GM18867 (cell line): ENCODE measurements at regions not wholly inside any gene's neighbourhood (a gene's known extent, or its start where the extent isn't known, plus 50 kb on each side); places are given as distances from the start of the nearest gene placed in this dataset.
A peak's percentile ranks its signal among the peaks of the same experiment; 100 is the strongest.
"Not testable (repeated sequence)": the region's sequence is repeated elsewhere in the genome, so short reads cannot be mapped to it uniquely, and the experiment has no call there.

Experiments used
- ATAC-seq: cut with Tn5 transposase; IDR thresholded peaks from one replicate; pipeline ENCODE4 v1.9.1; 2021; ENCODE audit warnings: mild to moderate bottlenecking, moderate library complexity; ENCODE audit not compliant: unreplicated experiment

DNA sequence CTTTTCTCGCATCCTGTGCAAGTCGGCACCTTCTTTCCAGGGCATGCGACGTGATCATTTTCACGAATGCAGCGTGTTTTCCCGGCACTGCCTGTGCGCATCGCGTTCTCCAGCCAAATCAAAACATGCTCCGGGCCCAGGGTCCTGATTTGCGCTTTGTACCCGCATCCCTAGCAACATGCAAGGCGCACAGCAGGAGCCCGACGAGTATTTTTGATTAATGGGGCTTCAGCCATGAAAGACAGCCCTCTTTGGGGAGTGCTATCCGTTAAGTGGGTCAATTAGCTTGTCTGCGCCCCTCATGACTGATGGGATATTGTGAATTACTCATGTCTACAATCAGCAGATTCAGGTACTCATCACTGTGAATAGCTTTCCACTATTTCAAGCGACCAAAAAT lies 243.3 kb upstream of the RNF32 start:
- ATAC-seq: no peak

- no peak for ATAC-seq
Measured at GRCh38 chr7:156389116-156389692, 251.4 kb upstream of the RNF32 start.

- no peak for ATAC-seq
Measured at GRCh38 chr7:156386097-156386496, 254.5 kb upstream of the RNF32 start.

DNA sequence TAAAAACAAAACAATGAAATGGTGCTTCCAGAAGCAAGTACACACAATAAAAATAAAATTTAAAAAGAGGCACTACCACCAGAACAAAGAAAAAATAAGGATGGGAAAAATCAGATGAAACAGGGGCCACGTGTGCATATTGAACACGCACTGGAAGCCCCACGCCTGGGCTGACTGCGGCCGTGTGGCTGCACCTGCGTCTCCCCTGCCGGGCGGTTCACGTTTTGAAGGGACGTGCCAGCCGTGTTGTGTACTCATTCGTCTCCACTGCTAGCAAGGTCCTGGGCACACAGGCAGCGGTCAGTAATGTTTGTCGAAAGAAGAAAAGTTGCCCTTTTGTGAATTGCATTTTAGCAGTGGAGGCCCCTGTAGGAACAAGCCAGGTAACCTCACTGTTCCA lies 255.9 kb upstream of the RNF32 start:
- no peak for ATAC-seq

DNA sequence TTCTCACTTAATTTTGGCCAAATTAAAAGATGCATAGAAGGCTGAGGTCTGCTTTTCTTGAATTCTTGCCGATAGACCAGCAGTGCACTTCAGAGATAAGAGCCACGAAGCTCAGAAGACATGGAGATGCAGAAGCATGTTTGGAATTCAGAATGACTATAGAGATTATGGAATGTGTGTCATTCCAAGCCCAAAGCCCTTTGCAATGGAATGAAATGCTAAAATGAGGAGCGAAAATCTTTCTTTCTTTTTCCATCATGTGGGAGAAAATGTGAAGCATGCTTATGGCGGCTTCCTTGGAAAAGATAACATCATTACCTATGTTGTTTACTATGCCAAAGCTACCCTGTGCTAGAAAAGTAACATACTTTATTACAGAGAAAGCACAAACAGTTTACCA lies 257.0 kb upstream of the RNF32 start:
- ATAC-seq: no peak

- no peak for ATAC-seq
Measured at GRCh38 chr7:156380261-156380660, 260.3 kb upstream of the RNF32 start.

DNA sequence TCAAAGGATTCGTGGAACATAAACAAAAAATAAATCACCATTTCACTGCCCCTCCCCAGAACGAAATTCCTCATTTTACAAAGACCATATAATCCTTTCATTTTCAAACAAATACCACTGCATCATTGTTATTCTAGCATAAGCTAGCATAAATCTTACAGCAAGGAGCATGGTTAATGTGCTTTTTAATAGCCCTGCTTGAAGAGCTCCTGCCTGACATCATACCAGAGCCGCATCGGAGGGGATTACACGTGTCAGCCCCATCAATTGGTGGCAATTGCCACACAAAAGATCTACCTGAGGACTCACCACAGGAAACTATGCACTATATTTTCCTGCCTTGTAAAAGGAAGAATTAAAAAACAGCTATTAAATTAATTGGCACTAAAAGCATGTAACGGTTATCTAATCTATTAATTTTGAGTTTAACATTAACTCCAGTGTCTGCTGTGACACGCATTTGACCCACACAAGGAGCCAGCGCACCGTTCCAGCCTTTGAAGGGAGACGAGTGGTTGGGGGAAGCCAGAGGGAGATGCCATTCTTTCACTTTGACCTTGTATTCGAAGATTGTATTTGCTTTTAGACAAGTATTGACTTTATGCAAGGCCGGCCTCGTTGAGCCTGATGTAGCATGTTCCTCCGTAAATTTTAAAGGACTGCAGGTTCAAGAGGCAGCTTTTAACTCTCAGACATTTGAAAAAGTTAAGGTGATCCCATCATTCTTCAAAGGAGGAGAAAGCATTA lies 261.1 kb upstream of the RNF32 start:
- ATAC-seq: no peak

- ATAC-seq: no peak
Measured at GRCh38 chr7:156378806-156379205, 261.8 kb upstream of the RNF32 start.

DNA sequence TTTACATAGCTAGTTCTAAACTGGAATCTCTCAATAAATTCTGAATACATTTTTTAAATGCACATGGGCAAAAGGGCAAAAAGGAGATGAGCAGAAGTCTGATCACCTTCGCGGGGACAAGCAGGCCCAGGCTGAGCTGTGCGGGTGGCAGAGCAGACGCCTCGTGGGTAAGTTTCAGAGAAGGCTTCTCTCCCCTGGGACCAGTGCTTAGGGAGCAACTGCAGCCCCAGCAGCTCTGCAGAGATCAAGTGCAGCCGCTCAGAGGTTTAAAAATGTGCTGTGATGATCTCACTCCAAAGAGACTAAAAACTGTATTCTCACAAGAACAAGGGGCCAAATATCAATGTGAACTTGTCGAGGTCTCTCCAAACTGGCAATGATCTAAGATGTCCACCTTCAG lies 264.3 kb upstream of the RNF32 start:
- peak; percentile 40 for ATAC-seq

GRCh38 chr7:156374335-156374734 lies 266.2 kb upstream of the RNF32 start:
- ATAC-seq: peak; percentile 83

DNA sequence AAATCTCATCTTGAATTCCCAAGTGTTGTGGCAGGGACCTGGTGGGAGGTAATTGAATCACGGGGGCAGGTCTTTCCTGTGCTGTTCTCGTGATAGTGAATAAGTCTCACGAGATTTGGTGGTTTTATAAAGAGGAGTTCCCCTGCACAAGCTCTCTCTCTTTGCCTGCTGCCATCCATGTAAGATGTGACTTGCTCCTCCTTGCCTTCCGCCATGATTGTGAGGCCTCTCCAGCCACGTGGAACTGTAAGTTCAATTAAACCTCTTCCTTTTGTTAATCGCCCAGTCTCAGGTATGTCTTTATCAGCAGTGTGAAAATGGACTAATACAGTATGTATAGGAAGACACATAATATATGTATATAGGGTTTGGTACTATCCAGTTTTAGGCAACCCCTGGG lies 270.6 kb upstream of the RNF32 start:
- not testable (repeated sequence) for ATAC-seq

GRCh38 chr7:156368053-156368843 lies 272.3 kb upstream of the RNF32 start:
- ATAC-seq: no peak

GRCh38 chr7:156363751-156364150 lies 276.8 kb upstream of the RNF32 start:
- no peak for ATAC-seq

- no peak for ATAC-seq
Measured at GRCh38 chr7:156360835-156361234, 279.7 kb upstream of the RNF32 start.

DNA sequence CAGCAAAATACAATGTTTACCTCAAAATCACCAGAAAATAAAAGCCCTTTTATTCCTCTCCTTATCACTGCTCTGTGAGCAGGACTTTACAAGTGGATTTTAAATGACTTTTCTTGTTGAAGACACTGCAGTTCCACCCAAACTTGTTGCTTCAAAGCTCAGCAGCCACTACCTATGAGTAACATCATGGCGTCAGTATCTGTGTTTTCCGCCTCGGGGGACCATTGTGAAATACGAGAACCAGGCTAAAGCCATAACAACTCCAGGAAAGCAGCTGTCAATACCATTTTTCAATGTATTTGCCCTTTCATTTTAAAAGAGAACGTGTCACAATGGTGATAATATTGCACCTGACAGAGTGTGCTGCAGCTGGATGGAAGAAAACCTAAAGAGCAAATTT lies 284.0 kb upstream of the RNF32 start:
- no peak for ATAC-seq

DNA sequence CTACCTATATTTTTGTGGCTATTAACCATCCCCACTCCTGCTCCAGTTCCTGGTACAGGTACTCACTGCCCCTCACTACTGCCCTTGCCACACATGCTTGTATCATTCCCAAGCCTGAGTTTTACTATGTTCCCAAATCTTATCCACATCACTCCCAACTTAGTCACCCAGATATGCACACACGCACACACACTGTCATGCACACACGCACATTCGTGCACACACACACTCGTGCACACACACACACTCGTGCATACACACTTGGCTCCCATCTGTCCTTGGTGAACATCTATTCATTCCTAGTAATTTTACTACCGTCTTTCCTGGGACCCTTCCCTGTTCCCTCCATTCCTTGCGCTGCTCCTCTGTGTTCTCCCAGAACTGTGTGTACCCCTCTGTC lies 287.2 kb upstream of the RNF32 start:
- no peak for ATAC-seq

DNA sequence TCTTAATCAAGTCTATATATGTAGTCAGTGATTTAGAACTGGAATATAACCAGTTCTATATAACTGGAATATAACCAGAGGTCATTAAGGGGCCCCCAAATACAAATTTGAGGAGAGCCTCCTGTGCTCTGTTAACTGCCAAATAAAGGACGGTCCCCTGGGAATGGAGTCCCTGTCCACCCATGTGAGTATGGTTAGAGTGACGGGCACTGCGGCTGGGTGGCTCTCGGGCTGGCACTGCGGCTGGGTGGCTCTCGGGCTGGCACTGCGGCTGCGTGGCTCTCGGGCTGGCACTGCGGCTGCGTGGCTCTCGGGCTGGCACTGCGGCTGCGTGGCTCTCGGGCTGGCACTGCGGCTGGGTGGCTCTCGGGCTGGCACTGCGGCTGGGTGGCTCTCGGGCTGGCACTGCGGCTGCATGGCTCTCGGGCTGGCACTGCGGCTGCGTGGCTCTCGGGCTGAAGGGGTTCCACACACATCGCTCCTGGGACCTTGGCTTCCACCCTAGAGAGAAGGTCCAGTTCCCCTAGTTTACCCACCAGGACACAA lies 292.8 kb upstream of the RNF32 start:
- ATAC-seq: not testable (repeated sequence)

DNA sequence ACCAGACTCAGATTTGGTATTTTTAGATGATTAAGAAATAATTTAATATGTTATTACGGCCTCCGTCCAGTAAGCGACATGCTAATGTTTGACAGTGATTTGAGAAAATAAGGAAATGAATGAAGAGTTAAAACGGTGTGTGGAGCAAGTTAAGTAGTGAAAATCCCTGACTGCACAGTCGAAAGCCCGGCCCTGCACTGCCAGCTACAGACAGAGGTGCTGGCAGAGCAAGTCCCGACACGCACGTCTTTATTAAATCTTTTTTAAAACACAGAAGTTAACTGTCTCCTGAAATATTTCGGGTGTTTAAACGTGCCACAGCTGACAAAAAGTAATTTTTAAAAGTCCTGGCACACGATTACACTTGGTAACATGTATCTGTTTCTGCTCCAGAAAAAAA lies 293.4 kb upstream of the RNF32 start:
- no peak for ATAC-seq

- ATAC-seq: no peak
Measured at GRCh38 chr7:156344595-156344994, 296.0 kb upstream of the RNF32 start.

GRCh38 chr7:156334636-156335035 lies 305.9 kb upstream of the RNF32 start:
- ATAC-seq: no peak

DNA sequence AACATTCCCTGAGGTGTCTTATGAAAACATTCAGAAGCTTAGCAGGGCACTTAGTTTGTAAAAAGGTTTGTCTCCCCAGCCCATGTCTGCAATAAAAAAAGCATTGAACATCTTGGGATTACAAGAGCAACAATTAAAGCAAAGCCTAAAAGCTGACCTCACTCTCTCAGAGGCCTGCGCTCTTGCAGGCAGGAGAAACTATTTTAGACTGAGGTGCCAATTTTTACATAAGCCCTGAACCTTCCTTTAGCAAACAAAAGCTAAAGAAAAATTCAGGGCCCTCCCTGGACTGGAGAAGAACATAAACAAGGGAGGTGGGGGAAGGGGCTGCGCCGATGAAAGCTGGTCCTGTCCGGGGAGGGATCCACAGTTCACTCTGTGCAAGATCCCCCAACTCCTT lies 312.7 kb upstream of the RNF32 start:
- no peak for ATAC-seq

- ATAC-seq: no peak
Measured at GRCh38 chr7:156327474-156327873, 313.1 kb upstream of the RNF32 start.
